GM12878 (cell line): ENCODE measurements at regions not wholly inside any gene's neighbourhood (a gene's known extent, or its start where the extent isn't known, plus 50 kb on each side); places are given as distances from the start of the nearest gene placed in this dataset.

Experiments used
- ATAC-seq: fragments of 200-7000 bp; cut with Tn5 transposase; 3 replicates; pipeline ENCODE4 v1.9.1; 2020; ENCODE audit warnings: mild to moderate bottlenecking, moderate library complexity
- BruUV-seq: library from RNA; stranded (reverse); fragments of 400-500 nt; replicated peaks from 2 replicates; lab custom pipeline; 2021; lab: Mats Ljungman, UMichigan
- CTCF ChIA-PET: fragments of 300-600 bp; sonication (Branson Sonifier 250); formaldehyde crosslinking; extraction: SDS; loops from one replicate; lab custom pipeline; 2021; ENCODE audit warnings: inconsistent platforms; lab: Yijun Ruan, JAX
- POLR2A ChIA-PET: fragments of 350-600 bp; formaldehyde crosslinking; extraction: SDS; loops from one replicate; lab custom pipeline; 2021; ENCODE audit warnings: inconsistent platforms; lab: Charles Lee
- RAD21 ChIA-PET: fragments of 300-600 bp; sonication (Branson Sonifier 250); formaldehyde crosslinking; loops from one replicate; lab custom pipeline; 2023; ENCODE audit warnings: antibody characterized with exemption; ENCODE audit not compliant: unreplicated experiment; lab: Charles Lee
- SMC1A ChIA-PET: fragments of 300-600 bp; sonication (Branson Sonifier 250); formaldehyde crosslinking; loops from one replicate; lab custom pipeline; 2023; ENCODE audit not compliant: unreplicated experiment, uncharacterized antibody; lab: Charles Lee
- DNase-seq: peaks from one replicate; pipeline ENCODE4 v3.0.0-alpha.2; 2011; ENCODE audit warnings: low read depth, low spot score
- FAIRE-seq: peaks from 3 replicates; lab custom pipeline; 2011; peaks lifted over from hg19 to GRCh38; lab: Jason Lieb, UNC
- H2AFZ ChIP-seq: 2 replicates; pipeline ENCODE4 v1.6.0; 2011; ENCODE audit warnings: low read depth, low read length, control low read depth; ENCODE audit not compliant: control insufficient read depth
- H3K27ac ChIP-seq: 2 replicates; pipeline ENCODE4 v1.5.1; 2011; ENCODE audit warnings: control low read depth; ENCODE audit not compliant: control insufficient read depth, insufficient read depth
- H3K27me3 ChIP-seq, 2 experiments: replicated peaks in 1 of 2; 2 replicates each; pipeline versions ENCODE4 v1.6.0 to v1.6.1; 2011; ENCODE audit warnings: low read length in 1 of 2; ENCODE audit not compliant: control insufficient read depth in 2 of 2, insufficient read depth in 2 of 2
- H3K36me3 ChIP-seq, 2 experiments: 2 replicates each; pipeline ENCODE4 v1.5.1; 2011; ENCODE audit warnings: low read length in 1 of 2; ENCODE audit not compliant: control insufficient read depth in 2 of 2, insufficient read depth in 2 of 2
- H3K4me1 ChIP-seq: 2 replicates; pipeline ENCODE4 v1.6.1; 2011; ENCODE audit warnings: mild to moderate bottlenecking, low read length, moderate library complexity, mixed read lengths; ENCODE audit not compliant: control insufficient read depth, insufficient read depth
- H3K4me2 ChIP-seq: 2 replicates; pipeline ENCODE4 v1.6.0; 2011; ENCODE audit warnings: control low read depth; ENCODE audit not compliant: control insufficient read depth, insufficient read depth
- H3K4me3 ChIP-seq: fragments of 200-600 bp; sonication (generic); 2 replicates; pipeline ENCODE4 v1.5.1; 2016
- H3K79me2 ChIP-seq: 2 replicates; pipeline ENCODE4 v1.6.0; 2011; ENCODE audit warnings: low read length; ENCODE audit not compliant: control insufficient read depth, insufficient read depth
- H3K9ac ChIP-seq: 2 replicates; pipeline ENCODE4 v1.8.0; 2011; ENCODE audit warnings: low read length, control low read depth, mixed read lengths; ENCODE audit not compliant: control insufficient read depth, insufficient read depth
- H3K9me3 ChIP-seq: replicated peaks from 3 replicates; pipeline ENCODE4 v1.5.1; 2011; ENCODE audit warnings: mild to moderate bottlenecking, low read length; ENCODE audit not compliant: control insufficient read depth, insufficient read depth
- H4K20me1 ChIP-seq: 2 replicates; pipeline ENCODE4 v1.6.0; 2011; ENCODE audit not compliant: control insufficient read depth, insufficient read depth
- BRCA1 ChIP-seq: IDR thresholded peaks from 2 replicates; pipeline ENCODE4 v1.6.1; 2011; ENCODE audit warnings: low read depth, low read length, improper control_type of control experiment
- CBX3 ChIP-seq: fragments of 200-600 bp; sonication (generic); IDR thresholded peaks from 2 replicates; pipeline ENCODE4 v1.6.1; 2016; ENCODE audit warnings: low read depth, borderline replicate concordance
- CHD1 ChIP-seq: IDR thresholded peaks from 2 replicates; pipeline ENCODE4 v1.6.1; 2012; ENCODE audit warnings: low read depth, low read length, improper control_type of control experiment
- CREM ChIP-seq: IDR thresholded peaks from 2 replicates; pipeline ENCODE4 v1.6.1; 2014; ENCODE audit warnings: antibody characterized with exemption, low read depth
- EP300 ChIP-seq, 2 experiments: fragments of 150-350 bp in 1 of 2; IDR thresholded peaks; 2 replicates each; pipeline ENCODE4 v1.6.1; 2011 to 2012; ENCODE audit warnings: low read depth in 2 of 2, low read length in 2 of 2, borderline replicate concordance in 1 of 2, improper control_type of control experiment in 1 of 2, inconsistent platforms in 1 of 2; ENCODE audit not compliant: control insufficient read depth in 1 of 2
- ETV6 ChIP-seq, 2 experiments: fragments of 450-650 bp in 1 of 2; IDR thresholded peaks in 1 of 2; conservative IDR thresholded peaks in 1 of 2; 2 replicates each; pipeline ENCODE4 v1.6.1; 2014; ENCODE audit warnings: antibody characterized with exemption in 1 of 2, borderline replicate concordance in 1 of 2, low read depth in 1 of 2, mild to moderate bottlenecking in 1 of 2, moderate library complexity in 1 of 2
- IRF3 ChIP-seq: fragments of 450-650 bp; IDR thresholded peaks from 2 replicates; pipeline ENCODE4 v1.6.1; 2014; ENCODE audit warnings: mild to moderate bottlenecking
- MEF2B ChIP-seq: fragments of 450-650 bp; IDR thresholded peaks from 2 replicates; pipeline ENCODE4 v1.6.1; 2018; ENCODE audit warnings: mild to moderate bottlenecking, moderate library complexity; ENCODE audit not compliant: partially characterized antibody, poor library complexity, severe bottlenecking
- MLLT1 ChIP-seq: fragments of 450-650 bp; IDR thresholded peaks from 2 replicates; pipeline ENCODE4 v1.6.1; 2016; ENCODE audit warnings: mild to moderate bottlenecking
- MYC ChIP-seq: IDR thresholded peaks from 2 replicates; pipeline ENCODE4 v1.6.1; 2011; ENCODE audit warnings: mild to moderate bottlenecking, low read length, moderate library complexity, inconsistent platforms; ENCODE audit not compliant: insufficient read depth, insufficient replicate concordance, insufficient read length, severe bottlenecking
- PRDM15 ChIP-seq: fragments of 450-650 bp; formaldehyde crosslinking; IDR thresholded peaks from 2 replicates; pipeline ENCODE4 v1.4.0; 2020; ENCODE audit warnings: mild to moderate bottlenecking, moderate library complexity
- RUNX3 ChIP-seq: IDR thresholded peaks from 2 replicates; pipeline ENCODE4 v1.6.1; 2012; ENCODE audit warnings: low read length, inconsistent platforms
- WRNIP1 ChIP-seq: IDR thresholded peaks from 2 replicates; pipeline ENCODE4 v1.6.1; 2011; ENCODE audit warnings: low read depth, low read length, improper control_type of control experiment, borderline replicate concordance
- ZBED1 ChIP-seq: IDR thresholded peaks from 2 replicates; pipeline ENCODE4 v1.6.1; 2016; ENCODE audit warnings: borderline replicate concordance
- ZZZ3 ChIP-seq: IDR thresholded peaks from 2 replicates; pipeline ENCODE4 v1.6.1; 2011; ENCODE audit warnings: low read depth; ENCODE audit not compliant: control insufficient read depth, insufficient read length
- WGBS: methylation state at CpG from one replicate; pipeline ENCODE4 v1.1.6; 2016; ENCODE audit warnings: low lambda C conversion rate; ENCODE audit not compliant: insufficient replicate concordance, insufficient coverage; ENCODE audit errors: missing lambda C conversion rate; 5-methylcytosine and 5-hydroxymethylcytosine counted together
- in situ Hi-C: fragments of 300-500 bp; cut with MboI; formaldehyde crosslinking; loops from 9 replicates; pipeline ENCODE4 v1.14.3; 2018; ENCODE audit warnings: mixed read lengths
- intact Hi-C: fragments of 100-400 bp; cut with micrococcal nuclease; formaldehyde crosslinking; loops from one replicate; pipeline ENCODE4 v1.14.2; 2022; ENCODE audit not compliant: unreplicated experiment

- ChIA-PET RAD21 (no interaction called here), POLR2A (no interaction called here), CTCF (no interaction called here), SMC1A (interaction anchor here (1.4 to 1.6 kb wide), 2 partner anchors 8 to 12 kb away, joined by 6 read pairs; no protein-coding TSS in a partner anchor)
- Histone ChIP-seq H3K27ac (no peak overlapping the region), H3K27me3 (no peaks in the 10 kb centered on the region; a peak in 1 of 4 replicates), H4K20me1 (no peaks in the 10 kb centered on the region), H3K9me3 (no peaks in the 10 kb centered on the region), H3K36me3 (no peaks in the 10 kb centered on the region), H3K79me2 (no peaks in the 10 kb centered on the region), H3K4me2 (no peak overlapping the region), H3K4me3 (no peak overlapping the region), H2AFZ (no peak overlapping the region), H3K9ac (no peak overlapping the region), H3K4me1 (no peaks in the 10 kb centered on the region)
- ATAC-seq, result no peak
- DNase-seq, result no peak
- intact Hi-C loops, result no loop called here
- no TSS peak for BruUV-seq
- no peak for FAIRE-seq
- in situ Hi-C loops, result no loop called here
- WGBS, result 52% methylated on average over 3 of the region's 3 CpGs
- TF ChIP-seq ZZZ3, result no peak
- no peak for TF ChIP-seq CREM
- no peak for TF ChIP-seq BRCA1
- TF ChIP-seq ZBED1, result no peak
- no peak for TF ChIP-seq WRNIP1
- no peak for TF ChIP-seq EP300 (IDR thresholded peaks at IDR 0.05; ENCODE audit: borderline replicate concordance in 1 of 2, control insufficient read depth in 1 of 2, low read depth in 2 of 2, low read length in 2 of 2)
- TF ChIP-seq CBX3, result no peak
- TF ChIP-seq CHD1, result no peak
- TF ChIP-seq ETV6 (conservative IDR thresholded peaks at IDR 0.05 in 1 of 2, IDR thresholded peaks at IDR 0.05 in 1 of 2; ENCODE audit: borderline replicate concordance in 1 of 2, low read depth in 1 of 2), result no peak
- no peak for TF ChIP-seq RUNX3
- no peak for TF ChIP-seq MYC
- TF ChIP-seq PRDM15, result no peak
- TF ChIP-seq MLLT1, result no peak
- no peak for TF ChIP-seq IRF3
- no peak for TF ChIP-seq MEF2B
Observed at GRCh38 chr4:155587766-155588165, 78.9 kb upstream of the GUCY1A1 start.
